K562 (cell line): ENCODE measurements at regions not wholly inside any gene's neighbourhood (a gene's known extent, or its start where the extent isn't known, plus 50 kb on each side); places are given as distances from the start of the nearest gene placed in this dataset.

Experiments
- ATAC-seq: fragments of 200-7000 bp; cut with Tn5 transposase; 3 replicates; pipeline ENCODE4 v1.9.1; 2020; ENCODE audit warnings: moderate library complexity
- BruUV-seq: library from RNA; stranded (reverse); fragments of 400-500 nt; replicated peaks from 2 replicates; lab custom pipeline; 2021; lab: Mats Ljungman, UMichigan
- CTCF ChIA-PET: fragments of 300-600 bp; formaldehyde crosslinking; extraction: SDS; loops from one replicate; lab custom pipeline; 2021; ENCODE audit warnings: low intra/inter-chr PET ratio; lab: Yijun Ruan, JAX
- POLR2A ChIA-PET: fragments of 300-600, 350-650 bp; sonication (Branson Sonifier 250); formaldehyde crosslinking; extraction: SDS; loops from one replicate; lab custom pipeline; 2021; ENCODE audit warnings: antibody characterized with exemption, inconsistent platforms; lab: Yijun Ruan, JAX
- DNase-seq, 4 experiments: peaks; one replicate each; pipeline versions ENCODE4 v3.0.0 to v3.0.0-alpha.2; 2011 to 2018; ENCODE audit warnings: low spot score in 3 of 4, mixed read lengths in 3 of 4; ENCODE audit errors: extremely low read depth in 1 of 4
- FAIRE-seq: peaks from 2 replicates; lab custom pipeline; 2011; peaks lifted over from hg19 to GRCh38; lab: Jason Lieb, UNC
- H2AFZ ChIP-seq: 2 replicates; pipeline ENCODE4 v1.6.0; 2011; ENCODE audit warnings: low read depth, low read length, control low read depth, inconsistent platforms
- H3K27ac ChIP-seq: fragments of 200-600 bp; 3 replicates; pipeline ENCODE4 v1.8.0; 2011; ENCODE audit warnings: low read depth, mild to moderate bottlenecking, control low read depth, inconsistent platforms, low read length, moderate library complexity, mixed read lengths; ENCODE audit errors: extremely low read depth
- H3K27me3 ChIP-seq, 2 experiments: fragments of 300-600 bp in 1 of 2; 2 replicates in 1 of 2; 3 replicates in 1 of 2; pipeline versions ENCODE4 v1.6.0 to v1.8.0; 2011; ENCODE audit warnings: inconsistent platforms in 2 of 2, low read length in 2 of 2, mild to moderate bottlenecking in 1 of 2, mixed read lengths in 1 of 2, moderate library complexity in 1 of 2; ENCODE audit not compliant: control insufficient read depth in 2 of 2, insufficient read depth in 2 of 2
- H3K36me3 ChIP-seq: fragments of 300-600 bp; 3 replicates; pipeline ENCODE4 v1.8.0; 2011; ENCODE audit warnings: mild to moderate bottlenecking, low read length, inconsistent platforms; ENCODE audit not compliant: control insufficient read depth, insufficient read depth
- H3K4me1 ChIP-seq, 2 experiments: fragments of 200-600 bp in 1 of 2; replicated peaks in 1 of 2; 2 replicates in 1 of 2; 3 replicates in 1 of 2; pipeline versions ENCODE4 v1.5.1 to v1.8.0; 2011; ENCODE audit warnings: inconsistent platforms in 2 of 2, low read length in 2 of 2, mild to moderate bottlenecking in 1 of 2, mixed read lengths in 1 of 2, moderate library complexity in 1 of 2; ENCODE audit not compliant: control insufficient read depth in 2 of 2, insufficient read depth in 2 of 2
- H3K4me2 ChIP-seq: 2 replicates; pipeline ENCODE4 v1.6.1; 2011; ENCODE audit warnings: low read length, control low read depth, inconsistent platforms, mixed read lengths; ENCODE audit not compliant: insufficient read depth
- H3K4me3 ChIP-seq: fragments of 200-600 bp; sonication (generic), shearing (Covaris generic); 2 replicates; pipeline ENCODE4 v1.5.1; 2016; ENCODE audit warnings: control low read depth, inconsistent platforms
- H3K79me2 ChIP-seq: fragments of 200-600 bp; 3 replicates; pipeline ENCODE4 v1.8.0; 2011; ENCODE audit warnings: low read length, inconsistent platforms; ENCODE audit not compliant: control insufficient read depth, insufficient read depth
- H3K9ac ChIP-seq, 2 experiments: 2 replicates each; pipeline versions ENCODE4 v1.6.0 to v1.6.1; 2011; ENCODE audit warnings: low read depth in 2 of 2, low read length in 2 of 2, control low read depth in 1 of 2, inconsistent platforms in 1 of 2, mild to moderate bottlenecking in 1 of 2, mixed read lengths in 1 of 2; ENCODE audit not compliant: insufficient read depth in 1 of 2
- H3K9me1 ChIP-seq: one replicate; pipeline ENCODE4 v1.6.0; 2011; ENCODE audit warnings: inconsistent platforms, mild to moderate bottlenecking, low read length, moderate library complexity; ENCODE audit not compliant: control insufficient read depth, insufficient read depth
- H3K9me3 ChIP-seq: replicated peaks from 2 replicates; pipeline ENCODE4 v1.5.1; 2011; ENCODE audit warnings: low read depth, low read length, inconsistent platforms; ENCODE audit not compliant: control insufficient read depth, insufficient read depth
- H4K20me1 ChIP-seq: replicated peaks from 2 replicates; pipeline ENCODE4 v1.6.1; 2011; ENCODE audit warnings: low read length, inconsistent platforms, mixed read lengths; ENCODE audit not compliant: control insufficient read depth, insufficient read depth
- ARID1B ChIP-seq: fragments of 450-650 bp; IDR thresholded peaks from 2 replicates; pipeline ENCODE4 v1.6.1; 2016; ENCODE audit warnings: antibody characterized with exemption, mild to moderate bottlenecking, inconsistent platforms
- ATF1 ChIP-seq, 2 experiments: fragments of 450-650 bp in 1 of 2; IDR thresholded peaks; 2 replicates each; pipeline ENCODE4 v1.6.1; 2016; ENCODE audit warnings: missing compliant biosample characterization in 1 of 2, missing genetic modification characterization in 1 of 2
- ATF7 ChIP-seq: fragments of 450-650 bp; IDR thresholded peaks from 2 replicates; pipeline ENCODE4 v1.7.1; 2014; ENCODE audit warnings: mild to moderate bottlenecking, moderate library complexity
- CBX3 ChIP-seq, 2 experiments: IDR thresholded peaks; 1 replicate in 1 of 2; 2 replicates in 1 of 2; pipeline ENCODE4 v1.6.1; 2012; ENCODE audit warnings: inconsistent platforms in 2 of 2, low read length in 2 of 2, borderline replicate concordance in 1 of 2, control low read depth in 1 of 2
- ESRRB ChIP-seq: fragments of 250-450 bp; sonication (Bioruptor Pico); IDR thresholded peaks from 2 replicates; pipeline ENCODE4 v1.5.0; 2020; ENCODE audit warnings: mild to moderate bottlenecking, moderate library complexity, borderline replicate concordance
- FOXJ3 ChIP-seq: sonication (generic); formaldehyde crosslinking; IDR thresholded peaks from 2 replicates; pipeline ENCODE4 v1.4.0; 2020; ENCODE audit warnings: mild to moderate bottlenecking, missing genetic modification reagents
- HMG20B ChIP-seq: fragments of 250-450 bp; sonication (Bioruptor Pico); IDR thresholded peaks from 2 replicates; pipeline ENCODE4 v1.5.0; 2021; ENCODE audit warnings: mild to moderate bottlenecking
- LCOR ChIP-seq: sonication (generic); formaldehyde crosslinking; IDR thresholded peaks from 2 replicates; pipeline ENCODE4 v1.8.0; 2022; ENCODE audit warnings: mild to moderate bottlenecking, missing genetic modification reagents
- MAFF ChIP-seq: IDR thresholded peaks from 2 replicates; pipeline ENCODE4 v1.6.1; 2012; ENCODE audit warnings: low read length, improper control_type of control experiment
- MTA3 ChIP-seq: fragments of 450-650 bp; formaldehyde crosslinking; IDR thresholded peaks from 2 replicates; pipeline ENCODE4 v1.6.1; 2017; ENCODE audit warnings: mild to moderate bottlenecking, borderline replicate concordance
- RNF2 ChIP-seq: sonication (generic); IDR thresholded peaks from 2 replicates; pipeline ENCODE4 v1.6.1; 2016
- SMAD1 ChIP-seq: fragments of 150-350 bp; IDR thresholded peaks from 2 replicates; pipeline ENCODE4 v1.6.1; 2014; ENCODE audit warnings: low read length, low read depth; ENCODE audit not compliant: partially characterized antibody
- SRSF9 ChIP-seq: fragments of 200-400 bp; formaldehyde crosslinking; IDR thresholded peaks from 2 replicates; pipeline ENCODE4 v1.6.1; 2017; ENCODE audit warnings: low read depth, low read length, borderline replicate concordance
- TAF7 ChIP-seq: fragments of 450-650 bp; IDR thresholded peaks from 2 replicates; pipeline ENCODE4 v1.6.1; 2016; ENCODE audit warnings: missing genetic modification characterization, missing compliant biosample characterization
- THAP12 ChIP-seq: fragments of 250-450 bp; sonication (Bioruptor Pico); IDR thresholded peaks from 2 replicates; pipeline ENCODE4 v1.9.0; 2021; ENCODE audit warnings: mild to moderate bottlenecking, inconsistent platforms
- ZC3H11A ChIP-seq: IDR thresholded peaks from 2 replicates; pipeline ENCODE4 v1.6.1; 2012; ENCODE audit warnings: low read depth, low read length, improper control_type of control experiment
- ZNF644 ChIP-seq: fragments of 200-800 bp; sonication (Bioruptor generic); IDR thresholded peaks from 2 replicates; pipeline ENCODE4 v1.6.1; 2016; ENCODE audit warnings: low read depth, missing genetic modification characterization, missing compliant biosample characterization
- ZNF655 ChIP-seq: fragments of 250-450 bp; sonication (Bioruptor Pico); IDR thresholded peaks from 2 replicates; pipeline ENCODE4 v1.5.0; 2021
- ZNF695 ChIP-seq: fragments of 450-650 bp; formaldehyde crosslinking; IDR thresholded peaks from 2 replicates; pipeline ENCODE4 v1.4.0; 2020; ENCODE audit warnings: mild to moderate bottlenecking, moderate library complexity
- WGBS: fragments of 100-300 bp; shearing (Covaris generic); methylation state at CpG from one replicate; pipeline ENCODE4 v1.1.6; 2016; ENCODE audit warnings: low coverage, mixed read lengths; ENCODE audit not compliant: insufficient coverage; ENCODE audit errors: missing lambda C conversion rate; 5-methylcytosine and 5-hydroxymethylcytosine counted together
- in situ Hi-C: fragments of 300-500 bp; cut with MboI; formaldehyde crosslinking; loops from 4 replicates; pipeline ENCODE4 v1.15.0; 2018; ENCODE audit warnings: inconsistent platforms, mixed read lengths
- intact Hi-C: fragments of 100-400 bp; cut with micrococcal nuclease; formaldehyde crosslinking; loops from 2 replicates; pipeline ENCODE4 v1.14.2; 2022

- TF ChIP-seq ATF7, result no peak
- TF ChIP-seq RNF2, result no peak
- TF ChIP-seq ZNF695, result no peak
- no peak for TF ChIP-seq MTA3
- no peak for TF ChIP-seq TAF7 (tag)
- TF ChIP-seq LCOR, result no peak
These were observed 68.1 kb downstream of the TEKT4 start (continued) for GRCh38 chr2:94939349-94939748.

GRCh38 chr2:94947097-94948016, 76.1 kb downstream of the TEKT4 start:
- Histone ChIP-seq H3K9me1 (no peaks in the 10 kb centered on the region), H3K27ac (no peak overlapping the region; the same call in 2 of the 3 replicates), H3K9ac (peak overlapping the region in 1 of 2 experiments; percentile 17; a peak in 1 of 4 replicates), H4K20me1 (no peaks in the 10 kb centered on the region), H3K4me3 (peak overlapping the region; percentile 12; the same call in 1 of the 2 replicates), H3K27me3 (peaks cover 3 to 16% of the 10 kb centered on the region in 2 experiments; a peak in 3 of 5 replicates), H3K4me2 (no peak overlapping the region), H3K79me2 (no peaks in the 10 kb centered on the region), H3K36me3 (no peaks in the 10 kb centered on the region), H3K9me3 (no peaks in the 10 kb centered on the region), H2AFZ (no peak overlapping the region), H3K4me1 (no peaks in the 10 kb centered on the region)
- in situ Hi-C loops, result no loop called here
- FAIRE-seq (no peak), ATAC-seq (peak; percentile 76), DNase-seq (peak in 1 of 4 experiments; percentile 31)
- intact Hi-C loops, result no loop called here
- BruUV-seq, result TSS peak; percentile 83
- ChIA-PET CTCF (no interaction called here), POLR2A (interaction anchor here (0.6 to 1.6 kb wide), 3 partner anchors 10 to 47 kb away, joined by 3 to 5 read pairs (median 3); no protein-coding TSS in a partner anchor)
- 5% methylated on average over 34 of the region's 34 CpGs for WGBS
- no peak for TF ChIP-seq ZNF655
- TF ChIP-seq CBX3 (IDR thresholded peaks at IDR 0.05; ENCODE audit: borderline replicate concordance in 1 of 2, low read length in 2 of 2), result no peak
- TF ChIP-seq ZC3H11A, result no peak
- no peak for TF ChIP-seq THAP12 (CRISPR knock-in tag)
- TF ChIP-seq ARID1B, result no peak
- TF ChIP-seq ZNF644, result no peak
- no peak for TF ChIP-seq FOXJ3
- no peak for TF ChIP-seq SMAD1
- TF ChIP-seq ATF1 (CRISPR knock-in tag; IDR thresholded peaks at IDR 0.05), result no peak
- TF ChIP-seq ATF1 (tag; IDR thresholded peaks at IDR 0.05), result no peak
- TF ChIP-seq MAFF, result no peak
- TF ChIP-seq ESRRB (CRISPR knock-in tag), result no peak
- no peak for TF ChIP-seq SRSF9
- no peak for TF ChIP-seq HMG20B (CRISPR knock-in tag)
